ENCODE measurements at regions not wholly inside any gene's neighbourhood (a gene's known extent, or its start where the extent isn't known, plus 50 kb on each side); places are given as distances from the start of the nearest gene placed in this dataset.
"Not testable (repeated sequence)": the region's sequence is repeated elsewhere in the genome, so short reads cannot be mapped to it uniquely, and the experiment has no call there.

- Mint-ChIP-seq H3K36me3 (no peaks in the 10 kb centered on the region), H3K4me3 (no peak overlapping the region), H3K27ac (no peak overlapping the region), H3K9me3 (no peaks in the 10 kb centered on the region), H3K4me1 (no peaks in the 10 kb centered on the region), H3K27me3 (no peaks in the 10 kb centered on the region)
- DNase-seq = no peak
These were observed 738.6 kb downstream of the TRAM1L1 start for GRCh38 chr4:116346750-116347149.

GRCh38 chr4:116343809-116344208 is 741.6 kb downstream of the TRAM1L1 start:
- H3K9me3 Mint-ChIP-seq = no peaks in the 10 kb centered on the region
- H3K4me1 Mint-ChIP-seq = no peaks in the 10 kb centered on the region
- no peak for DNase-seq
- no peak overlapping the region for H3K4me3 Mint-ChIP-seq
- no peak overlapping the region for H3K27ac Mint-ChIP-seq
- H3K27me3 Mint-ChIP-seq = no peaks in the 10 kb centered on the region
- H3K36me3 Mint-ChIP-seq = no peaks in the 10 kb centered on the region

- H3K4me1 Mint-ChIP-seq = no peaks in the 10 kb centered on the region
- H3K4me3 Mint-ChIP-seq = no peak overlapping the region
- H3K36me3 Mint-ChIP-seq = no peaks in the 10 kb centered on the region
- no peak for DNase-seq
- no peaks in the 10 kb centered on the region for H3K27me3 Mint-ChIP-seq
- no peaks in the 10 kb centered on the region for H3K9me3 Mint-ChIP-seq
- H3K27ac Mint-ChIP-seq = no peak overlapping the region
These were observed 743.2 kb downstream of the TRAM1L1 start for GRCh38 chr4:116342143-116342542.

- no peaks in the 10 kb centered on the region for H3K27me3 Mint-ChIP-seq
- H3K4me1 Mint-ChIP-seq = no peaks in the 10 kb centered on the region
- DNase-seq = no peak
- no peaks in the 10 kb centered on the region for H3K36me3 Mint-ChIP-seq
- H3K9me3 Mint-ChIP-seq = no peaks in the 10 kb centered on the region
- H3K4me3 Mint-ChIP-seq = no peak overlapping the region
- no peak overlapping the region for H3K27ac Mint-ChIP-seq
These were observed 752.9 kb downstream of the TRAM1L1 start for GRCh38 chr4:116332508-116332907.

- Mint-ChIP-seq H3K27ac (no peak overlapping the region), H3K4me3 (no peak overlapping the region), H3K36me3 (no peaks in the 10 kb centered on the region), H3K27me3 (no peaks in the 10 kb centered on the region), H3K4me1 (no peaks in the 10 kb centered on the region), H3K9me3 (no peaks in the 10 kb centered on the region)
- no peak for DNase-seq
These were observed 757.0 kb downstream of the TRAM1L1 start for GRCh38 chr4:116328261-116328860.

GRCh38 chr4:116323606-116324005 is 761.8 kb downstream of the TRAM1L1 start:
- Mint-ChIP-seq H3K27ac (no peak overlapping the region), H3K9me3 (no peaks in the 10 kb centered on the region), H3K27me3 (no peaks in the 10 kb centered on the region), H3K36me3 (no peaks in the 10 kb centered on the region), H3K4me1 (no peaks in the 10 kb centered on the region), H3K4me3 (no peak overlapping the region)
- DNase-seq = no peak

- no peaks in the 10 kb centered on the region for H3K9me3 Mint-ChIP-seq
- no peak overlapping the region for H3K27ac Mint-ChIP-seq
- H3K4me3 Mint-ChIP-seq = no peak overlapping the region
- no peaks in the 10 kb centered on the region for H3K4me1 Mint-ChIP-seq
- H3K27me3 Mint-ChIP-seq = no peaks in the 10 kb centered on the region
- H3K36me3 Mint-ChIP-seq = no peaks in the 10 kb centered on the region
- no peak for DNase-seq
These were observed 763.9 kb downstream of the TRAM1L1 start for GRCh38 chr4:116321471-116321870.

- no peak for DNase-seq
- Mint-ChIP-seq H3K36me3 (no peaks in the 10 kb centered on the region), H3K27me3 (no peaks in the 10 kb centered on the region), H3K4me1 (no peaks in the 10 kb centered on the region), H3K9me3 (no peaks in the 10 kb centered on the region), H3K4me3 (no peak overlapping the region), H3K27ac (no peak overlapping the region)
These were observed 764.5 kb downstream of the TRAM1L1 start for GRCh38 chr4:116320859-116321258.

GRCh38 chr4:116303736-116304188 is 781.6 kb downstream of the TRAM1L1 start:
- DNase-seq = no peak
- H3K36me3 Mint-ChIP-seq = no peaks in the 10 kb centered on the region
- H3K4me1 Mint-ChIP-seq = no peaks in the 10 kb centered on the region
- H3K9me3 Mint-ChIP-seq = peaks cover 4% of the 10 kb centered on the region
- H3K27me3 Mint-ChIP-seq = no peaks in the 10 kb centered on the region
- no peak overlapping the region for H3K27ac Mint-ChIP-seq
- H3K4me3 Mint-ChIP-seq = no peak overlapping the region

GRCh38 chr4:116302990-116303735 is 782.2 kb downstream of the TRAM1L1 start:
- Mint-ChIP-seq H3K27me3 (no peaks in the 10 kb centered on the region), H3K4me3 (no peak overlapping the region), H3K4me1 (no peaks in the 10 kb centered on the region), H3K9me3 (peaks cover 4% of the 10 kb centered on the region), H3K27ac (no peak overlapping the region), H3K36me3 (no peaks in the 10 kb centered on the region)
- DNase-seq = no peak

GRCh38 chr4:116275006-116275405 is 810.4 kb downstream of the TRAM1L1 start:
- no peaks in the 10 kb centered on the region for H3K36me3 Mint-ChIP-seq
- H3K27me3 Mint-ChIP-seq = no peaks in the 10 kb centered on the region
- no peak overlapping the region for H3K4me3 Mint-ChIP-seq
- H3K4me1 Mint-ChIP-seq = no peaks in the 10 kb centered on the region
- DNase-seq = no peak
- H3K27ac Mint-ChIP-seq = no peak overlapping the region
- H3K9me3 Mint-ChIP-seq = no peaks in the 10 kb centered on the region

- no peak overlapping the region for H3K4me3 Mint-ChIP-seq
- no peaks in the 10 kb centered on the region for H3K9me3 Mint-ChIP-seq
- no peak for DNase-seq
- H3K36me3 Mint-ChIP-seq = no peaks in the 10 kb centered on the region
- H3K27me3 Mint-ChIP-seq = no peaks in the 10 kb centered on the region
- H3K27ac Mint-ChIP-seq = no peak overlapping the region
- no peaks in the 10 kb centered on the region for H3K4me1 Mint-ChIP-seq
These were observed 813.0 kb downstream of the TRAM1L1 start for GRCh38 chr4:116272336-116272735.

- H3K4me3 Mint-ChIP-seq, H3K27ac Mint-ChIP-seq, H3K27me3 Mint-ChIP-seq, H3K36me3 Mint-ChIP-seq, DNase-seq, H3K4me1 Mint-ChIP-seq: not testable (repeated sequence)
- peaks cover 20% of the 10 kb centered on the region for H3K9me3 Mint-ChIP-seq
These were observed 824.4 kb downstream of the TRAM1L1 start for GRCh38 chr4:116260931-116261330.

- H3K4me1 Mint-ChIP-seq = no peaks in the 10 kb centered on the region
- peaks cover 2% of the 10 kb centered on the region for H3K9me3 Mint-ChIP-seq
- no peaks in the 10 kb centered on the region for H3K36me3 Mint-ChIP-seq
- H3K4me3 Mint-ChIP-seq = no peak overlapping the region
- H3K27me3 Mint-ChIP-seq = no peaks in the 10 kb centered on the region
- no peak for DNase-seq
- no peak overlapping the region for H3K27ac Mint-ChIP-seq
These were observed 840.6 kb downstream of the TRAM1L1 start for GRCh38 chr4:116244771-116245170.

- Mint-ChIP-seq H3K27me3 (no peaks in the 10 kb centered on the region), H3K4me1 (no peaks in the 10 kb centered on the region), H3K4me3 (no peak overlapping the region), H3K36me3 (no peaks in the 10 kb centered on the region), H3K9me3 (no peaks in the 10 kb centered on the region), H3K27ac (no peak overlapping the region)
- no peak for DNase-seq
These were observed 841.9 kb downstream of the TRAM1L1 start for GRCh38 chr4:116243431-116243830.

GRCh38 chr4:116233971-116234370 is 851.4 kb downstream of the TRAM1L1 start:
- Mint-ChIP-seq H3K27ac (no peak overlapping the region), H3K27me3 (no peaks in the 10 kb centered on the region), H3K9me3 (no peaks in the 10 kb centered on the region), H3K36me3 (no peaks in the 10 kb centered on the region), H3K4me3 (no peak overlapping the region), H3K4me1 (no peaks in the 10 kb centered on the region)
- no peak for DNase-seq
